GM12864 (cell line): ENCODE measurements at regions not wholly inside any gene's neighbourhood (a gene's known extent, or its start where the extent isn't known, plus 50 kb on each side); places are given as distances from the start of the nearest gene placed in this dataset.

ENCODE experiments used
- DNase-seq: peaks from one replicate; pipeline ENCODE4 v3.0.0-alpha.2; 2011; ENCODE audit warnings: low read depth
- H3K4me3 ChIP-seq: 2 replicates; pipeline ENCODE4 v1.5.1; 2011; ENCODE audit warnings: mild to moderate bottlenecking, low read depth, low read length, control low read depth
- TF ChIP-seq, protein P1 (sequence below): IDR thresholded peaks from 2 replicates; pipeline ENCODE4 v1.5.1; 2011; ENCODE audit warnings: low read depth, mild to moderate bottlenecking, moderate library complexity, low read length, control low read depth, inconsistent platforms; ENCODE audit errors: missing control alignments

DNA sequence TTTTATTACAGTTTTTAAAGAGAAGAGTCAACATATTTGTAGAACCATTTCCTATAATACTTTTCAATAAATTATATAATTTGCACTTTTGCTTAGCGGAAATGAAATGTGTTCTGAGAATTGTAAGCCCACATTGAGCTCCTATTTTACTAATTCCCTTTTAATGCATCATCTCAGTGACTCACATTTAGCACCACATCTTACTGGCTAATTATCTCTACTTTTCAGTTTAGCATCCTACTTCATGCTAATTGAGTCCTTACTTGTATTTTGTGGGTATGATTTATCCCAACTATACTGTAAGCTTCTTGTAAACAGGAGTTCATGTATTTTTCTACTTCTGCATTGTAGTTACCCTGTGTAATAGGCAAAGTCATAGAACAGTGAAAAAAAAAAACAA lies 67.5 kb downstream of the TMX1 start:
- TF ChIP-seq, protein P1, sequence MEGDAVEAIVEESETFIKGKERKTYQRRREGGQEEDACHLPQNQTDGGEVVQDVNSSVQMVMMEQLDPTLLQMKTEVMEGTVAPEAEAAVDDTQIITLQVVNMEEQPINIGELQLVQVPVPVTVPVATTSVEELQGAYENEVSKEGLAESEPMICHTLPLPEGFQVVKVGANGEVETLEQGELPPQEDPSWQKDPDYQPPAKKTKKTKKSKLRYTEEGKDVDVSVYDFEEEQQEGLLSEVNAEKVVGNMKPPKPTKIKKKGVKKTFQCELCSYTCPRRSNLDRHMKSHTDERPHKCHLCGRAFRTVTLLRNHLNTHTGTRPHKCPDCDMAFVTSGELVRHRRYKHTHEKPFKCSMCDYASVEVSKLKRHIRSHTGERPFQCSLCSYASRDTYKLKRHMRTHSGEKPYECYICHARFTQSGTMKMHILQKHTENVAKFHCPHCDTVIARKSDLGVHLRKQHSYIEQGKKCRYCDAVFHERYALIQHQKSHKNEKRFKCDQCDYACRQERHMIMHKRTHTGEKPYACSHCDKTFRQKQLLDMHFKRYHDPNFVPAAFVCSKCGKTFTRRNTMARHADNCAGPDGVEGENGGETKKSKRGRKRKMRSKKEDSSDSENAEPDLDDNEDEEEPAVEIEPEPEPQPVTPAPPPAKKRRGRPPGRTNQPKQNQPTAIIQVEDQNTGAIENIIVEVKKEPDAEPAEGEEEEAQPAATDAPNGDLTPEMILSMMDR, result no peak
- H3K4me3 ChIP-seq, result no peak overlapping the region
- no peak for DNase-seq

DNA sequence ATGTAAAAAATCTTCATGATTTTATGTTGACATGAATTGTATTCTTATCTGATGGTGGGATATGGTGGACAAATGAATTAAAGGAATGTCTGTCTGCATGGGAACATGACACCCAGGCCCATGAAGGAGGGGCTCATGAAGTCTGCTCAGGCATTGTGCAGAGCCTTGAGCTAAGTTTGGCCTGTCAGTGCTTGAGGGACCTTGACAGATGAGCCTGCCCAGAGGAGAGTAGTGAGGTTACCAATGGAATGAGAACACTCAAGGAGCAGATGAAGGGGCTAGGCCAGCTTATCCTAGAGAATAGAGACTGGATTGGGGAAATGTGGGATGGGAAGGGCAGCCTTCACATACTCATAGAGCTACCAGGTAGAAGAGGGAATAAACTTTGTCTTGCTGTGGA lies 68.8 kb downstream of the TMX1 start:
- no peak overlapping the region for H3K4me3 ChIP-seq
- DNase-seq, result no peak
- TF ChIP-seq, protein P1, result no peak

DNA sequence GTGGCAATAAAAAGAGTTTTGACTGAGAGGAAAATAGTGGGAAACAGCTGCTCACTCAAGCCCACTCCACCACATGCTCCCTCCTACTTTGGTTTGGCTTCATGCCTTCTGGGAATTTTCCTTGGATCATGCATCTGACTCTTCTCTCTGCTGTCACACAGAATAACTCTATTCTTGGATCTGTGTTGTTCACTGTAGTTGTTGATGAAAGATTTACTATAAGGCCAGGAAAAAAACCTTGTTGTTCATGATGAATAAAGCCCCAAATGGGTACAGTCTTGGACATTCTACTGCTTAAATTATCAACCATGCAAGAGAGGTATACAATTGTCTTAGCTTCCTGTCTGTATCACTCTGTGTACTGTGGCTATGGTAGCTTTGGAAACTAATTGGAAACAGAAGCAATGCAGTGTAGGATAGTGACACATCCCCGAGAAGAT lies 70.5 kb downstream of the TMX1 start:
- H3K4me3 ChIP-seq, result no peak overlapping the region
- TF ChIP-seq, protein P1, result no peak
- no peak for DNase-seq

DNA sequence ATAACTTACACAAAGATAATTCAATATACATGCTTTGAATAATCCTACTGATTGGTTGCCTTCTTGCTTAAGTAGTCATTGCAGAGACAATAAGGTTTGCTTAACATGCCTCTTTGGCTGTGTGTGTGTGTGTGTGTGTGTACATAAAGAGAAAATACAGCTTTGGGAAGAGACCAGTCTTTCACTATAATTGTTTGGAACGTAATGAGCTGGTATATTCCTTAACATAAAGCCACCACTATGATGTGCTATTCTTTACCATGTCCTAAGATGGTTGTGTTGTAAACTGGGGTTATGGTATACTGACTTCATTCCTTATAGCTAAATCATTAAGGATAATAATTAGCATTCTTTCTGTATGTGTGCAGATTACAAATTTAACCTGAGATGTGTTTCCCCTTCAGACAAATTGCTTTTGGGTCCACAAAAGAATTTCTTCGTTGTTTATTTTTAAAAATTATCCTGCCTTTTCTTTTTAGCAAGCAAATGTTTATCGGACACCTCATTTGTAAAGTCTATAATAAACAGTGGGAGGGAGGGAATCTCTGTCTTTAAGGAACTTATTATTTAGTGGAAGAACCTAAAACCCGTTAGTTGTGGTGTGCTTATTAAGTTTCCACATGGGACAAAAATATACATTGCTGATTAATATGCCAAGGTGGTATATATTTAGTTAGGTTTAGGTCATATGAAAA lies 74.4 kb downstream of the TMX1 start:
- H3K4me3 ChIP-seq, result no peak overlapping the region
- no peak for DNase-seq
- TF ChIP-seq, protein P1, result no peak

DNA sequence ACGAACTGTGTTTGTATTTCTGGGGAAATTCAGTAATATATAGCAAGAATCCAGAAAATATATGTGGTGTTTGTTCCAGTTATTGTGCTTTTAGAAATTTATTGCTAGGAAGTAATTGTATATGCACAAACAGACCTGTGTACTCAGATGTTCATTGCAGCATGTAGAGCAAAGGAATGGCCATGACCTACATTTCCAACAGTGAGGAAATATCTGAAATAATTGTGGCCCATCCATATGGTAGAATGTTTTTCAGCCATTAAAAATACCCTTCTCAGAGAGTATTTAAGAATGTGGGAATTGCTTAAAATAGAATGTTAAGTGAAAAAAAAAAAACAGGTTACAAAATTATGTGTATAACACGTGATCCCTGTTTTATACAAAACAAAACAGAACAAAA lies 77.3 kb downstream of the TMX1 start:
- no peak for DNase-seq
- no peak overlapping the region for H3K4me3 ChIP-seq
- TF ChIP-seq, protein P1, result no peak

DNA sequence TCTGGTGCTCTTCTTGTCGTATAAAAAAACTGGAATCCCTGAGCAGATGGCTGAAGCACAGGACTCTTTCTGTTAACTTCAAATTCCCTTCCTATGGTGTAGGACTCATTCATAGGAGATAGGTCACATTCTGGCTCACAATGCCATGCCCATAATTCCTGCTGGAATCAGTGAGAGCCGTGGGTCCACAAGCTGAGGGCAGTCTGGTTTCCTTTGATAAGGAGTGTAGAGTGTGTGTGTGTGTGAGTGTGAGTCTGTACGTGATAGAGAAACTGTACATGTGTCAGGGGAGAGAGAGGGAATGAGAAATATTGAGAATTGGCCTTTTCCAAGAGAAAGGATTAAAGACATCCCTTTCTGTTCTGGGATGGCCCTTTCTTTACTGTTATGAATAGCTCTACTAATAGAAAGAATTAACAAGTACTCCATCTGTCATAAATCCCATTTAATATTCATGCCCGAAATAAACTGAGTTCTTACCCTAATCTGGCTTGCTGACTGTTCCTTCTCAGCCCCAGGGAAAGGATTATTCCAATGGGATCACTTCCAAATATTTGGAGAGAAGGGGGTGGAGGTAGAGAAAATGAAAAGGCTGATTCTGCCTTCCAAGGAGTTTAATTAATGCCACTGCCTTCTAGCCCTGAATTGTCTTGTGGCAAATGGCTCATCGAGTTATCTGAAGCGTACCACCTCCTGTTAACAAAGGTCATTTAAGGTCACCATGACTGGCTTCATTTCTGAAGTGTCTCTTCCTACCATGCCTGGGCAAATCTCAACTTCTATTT lies 79.0 kb downstream of the TMX1 start:
- DNase-seq, result no peak
- no peak overlapping the region for H3K4me3 ChIP-seq
- TF ChIP-seq, protein P1, result no peak
